SK-N-SH treated with all-trans-retinoic acid at 6 μM for 48 hours (cell line): ENCODE measurements at regions not wholly inside any gene's neighbourhood (a gene's known extent, or its start where the extent isn't known, plus 50 kb on each side); places are given as distances from the start of the nearest gene placed in this dataset.

Experiments used
- BACH2 ChIP-seq: fragments of 250-450 bp; sonication (Bioruptor Pico); IDR thresholded peaks from 2 replicates; pipeline ENCODE4 v1.9.0; 2021; ENCODE audit warnings: mild to moderate bottlenecking, borderline replicate concordance
- CSDC2 ChIP-seq: fragments of 250-450 bp; sonication (Bioruptor Pico); IDR thresholded peaks from 2 replicates; pipeline ENCODE4 v1.5.0; 2020; ENCODE audit warnings: mild to moderate bottlenecking, moderate library complexity
- ESRRG ChIP-seq: fragments of 250-450 bp; sonication (Bioruptor Pico); IDR thresholded peaks from 2 replicates; pipeline ENCODE4 v1.6.1; 2021; ENCODE audit warnings: mild to moderate bottlenecking
- OSR1 ChIP-seq: fragments of 250-450 bp; sonication (Bioruptor Pico); IDR thresholded peaks from 2 replicates; pipeline ENCODE4 v1.8.0; 2022; ENCODE audit warnings: moderate library complexity, mild to moderate bottlenecking, inconsistent platforms
- PPARA ChIP-seq: fragments of 250-450 bp; sonication (Bioruptor Pico); IDR thresholded peaks from 2 replicates; pipeline ENCODE4 v1.5.0; 2020; ENCODE audit warnings: mild to moderate bottlenecking, borderline replicate concordance
- SNAI2 ChIP-seq: fragments of 250-450 bp; sonication (Bioruptor Pico); IDR thresholded peaks from 2 replicates; pipeline ENCODE4 v1.5.0; 2020; ENCODE audit warnings: mild to moderate bottlenecking, moderate library complexity
- TCF4 ChIP-seq: fragments of 250-450 bp; sonication (Bioruptor Pico); IDR thresholded peaks from 2 replicates; pipeline ENCODE4 v1.8.0; 2021; ENCODE audit warnings: mild to moderate bottlenecking, moderate library complexity, borderline replicate concordance
- ZC3H10 ChIP-seq: fragments of 250-450 bp; sonication (Bioruptor Pico); IDR thresholded peaks from 2 replicates; pipeline ENCODE4 v1.5.1; 2021; ENCODE audit warnings: mild to moderate bottlenecking, moderate library complexity
- ZFP3 ChIP-seq: fragments of 250-450 bp; sonication (Bioruptor Pico); IDR thresholded peaks from 2 replicates; pipeline ENCODE4 v1.5.0; 2020; ENCODE audit warnings: mild to moderate bottlenecking, moderate library complexity
- ZNF565 ChIP-seq: fragments of 450-650 bp; formaldehyde crosslinking; conservative IDR thresholded peaks from 2 replicates; pipeline ENCODE4 v1.5.0; 2020; ENCODE audit warnings: low read depth, mild to moderate bottlenecking, moderate library complexity
- TF ChIP-seq, protein P1 (sequence below): fragments of 250-450 bp; sonication (Bioruptor Pico); IDR thresholded peaks from 2 replicates; pipeline ENCODE4 v1.8.0; 2020; ENCODE audit warnings: mild to moderate bottlenecking, moderate library complexity, borderline replicate concordance
- TF ChIP-seq, protein P2 (sequence below): fragments of 250-450 bp; sonication (Bioruptor Pico); IDR thresholded peaks from 2 replicates; pipeline ENCODE4 v1.5.1; 2020; ENCODE audit warnings: low read depth, mild to moderate bottlenecking, moderate library complexity
- TF ChIP-seq, protein P3 (sequence below): fragments of 250-450 bp; sonication (Bioruptor Pico); IDR thresholded peaks from 2 replicates; pipeline ENCODE4 v1.5.1; 2021; ENCODE audit warnings: mild to moderate bottlenecking, moderate library complexity
- TF ChIP-seq, protein P4 (sequence below): fragments of 250-450 bp; sonication (Bioruptor Pico); IDR thresholded peaks from 2 replicates; pipeline ENCODE4 v1.8.0; 2021; ENCODE audit warnings: low read depth, mild to moderate bottlenecking, moderate library complexity, borderline replicate concordance

DNA sequence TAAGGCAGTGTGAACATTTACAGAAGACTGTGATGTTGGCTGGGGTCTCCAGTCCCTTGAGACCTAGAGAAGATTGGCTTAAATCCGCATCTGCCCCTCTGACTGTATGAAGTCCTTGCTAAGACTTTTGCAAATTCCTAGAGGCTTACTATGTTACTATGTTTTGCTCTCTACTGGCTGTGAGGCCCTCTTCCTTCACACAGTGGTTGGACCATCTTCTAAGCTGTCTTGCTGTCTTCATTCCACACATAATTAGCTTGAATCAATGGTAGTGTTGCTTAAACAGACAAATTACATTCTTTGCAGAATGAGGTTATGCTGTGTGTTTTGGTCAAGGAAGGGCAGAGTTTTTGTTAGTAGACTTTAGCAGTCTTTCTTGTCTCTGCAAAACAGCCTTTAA, 658.0 kb downstream of the TYW1 start:
- TF ChIP-seq, protein P1, sequence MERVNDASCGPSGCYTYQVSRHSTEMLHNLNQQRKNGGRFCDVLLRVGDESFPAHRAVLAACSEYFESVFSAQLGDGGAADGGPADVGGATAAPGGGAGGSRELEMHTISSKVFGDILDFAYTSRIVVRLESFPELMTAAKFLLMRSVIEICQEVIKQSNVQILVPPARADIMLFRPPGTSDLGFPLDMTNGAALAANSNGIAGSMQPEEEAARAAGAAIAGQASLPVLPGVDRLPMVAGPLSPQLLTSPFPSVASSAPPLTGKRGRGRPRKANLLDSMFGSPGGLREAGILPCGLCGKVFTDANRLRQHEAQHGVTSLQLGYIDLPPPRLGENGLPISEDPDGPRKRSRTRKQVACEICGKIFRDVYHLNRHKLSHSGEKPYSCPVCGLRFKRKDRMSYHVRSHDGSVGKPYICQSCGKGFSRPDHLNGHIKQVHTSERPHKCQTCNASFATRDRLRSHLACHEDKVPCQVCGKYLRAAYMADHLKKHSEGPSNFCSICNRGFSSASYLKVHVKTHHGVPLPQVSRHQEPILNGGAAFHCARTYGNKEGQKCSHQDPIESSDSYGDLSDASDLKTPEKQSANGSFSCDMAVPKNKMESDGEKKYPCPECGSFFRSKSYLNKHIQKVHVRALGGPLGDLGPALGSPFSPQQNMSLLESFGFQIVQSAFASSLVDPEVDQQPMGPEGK (CRISPR knock-in tag): no peak
- TF ChIP-seq SNAI2 (CRISPR knock-in tag) (no peak), CSDC2 (no peak), ZFP3 (CRISPR knock-in tag) (no peak), ZC3H10 (CRISPR knock-in tag) (no peak), ZNF565 (CRISPR knock-in tag) (no peak), TCF4 (CRISPR knock-in tag) (no peak), ESRRG (CRISPR knock-in tag) (no peak), BACH2 (CRISPR knock-in tag) (no peak), PPARA (no peak), OSR1 (CRISPR knock-in tag) (no peak)
- TF ChIP-seq, protein P2, sequence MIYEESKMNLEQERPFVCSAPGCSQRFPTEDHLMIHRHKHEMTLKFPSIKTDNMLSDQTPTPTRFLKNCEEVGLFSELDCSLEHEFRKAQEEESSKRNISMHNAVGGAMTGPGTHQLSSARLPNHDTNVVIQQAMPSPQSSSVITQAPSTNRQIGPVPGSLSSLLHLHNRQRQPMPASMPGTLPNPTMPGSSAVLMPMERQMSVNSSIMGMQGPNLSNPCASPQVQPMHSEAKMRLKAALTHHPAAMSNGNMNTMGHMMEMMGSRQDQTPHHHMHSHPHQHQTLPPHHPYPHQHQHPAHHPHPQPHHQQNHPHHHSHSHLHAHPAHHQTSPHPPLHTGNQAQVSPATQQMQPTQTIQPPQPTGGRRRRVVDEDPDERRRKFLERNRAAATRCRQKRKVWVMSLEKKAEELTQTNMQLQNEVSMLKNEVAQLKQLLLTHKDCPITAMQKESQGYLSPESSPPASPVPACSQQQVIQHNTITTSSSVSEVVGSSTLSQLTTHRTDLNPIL (CRISPR knock-in tag): no peak
- TF ChIP-seq, protein P3, sequence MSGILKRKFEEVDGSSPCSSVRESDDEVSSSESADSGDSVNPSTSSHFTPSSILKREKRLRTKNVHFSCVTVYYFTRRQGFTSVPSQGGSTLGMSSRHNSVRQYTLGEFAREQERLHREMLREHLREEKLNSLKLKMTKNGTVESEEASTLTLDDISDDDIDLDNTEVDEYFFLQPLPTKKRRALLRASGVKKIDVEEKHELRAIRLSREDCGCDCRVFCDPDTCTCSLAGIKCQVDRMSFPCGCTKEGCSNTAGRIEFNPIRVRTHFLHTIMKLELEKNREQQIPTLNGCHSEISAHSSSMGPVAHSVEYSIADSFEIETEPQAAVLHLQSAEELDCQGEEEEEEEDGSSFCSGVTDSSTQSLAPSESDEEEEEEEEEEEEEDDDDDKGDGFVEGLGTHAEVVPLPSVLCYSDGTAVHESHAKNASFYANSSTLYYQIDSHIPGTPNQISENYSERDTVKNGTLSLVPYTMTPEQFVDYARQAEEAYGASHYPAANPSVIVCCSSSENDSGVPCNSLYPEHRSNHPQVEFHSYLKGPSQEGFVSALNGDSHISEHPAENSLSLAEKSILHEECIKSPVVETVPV (CRISPR knock-in tag): no peak
- TF ChIP-seq, protein P4, sequence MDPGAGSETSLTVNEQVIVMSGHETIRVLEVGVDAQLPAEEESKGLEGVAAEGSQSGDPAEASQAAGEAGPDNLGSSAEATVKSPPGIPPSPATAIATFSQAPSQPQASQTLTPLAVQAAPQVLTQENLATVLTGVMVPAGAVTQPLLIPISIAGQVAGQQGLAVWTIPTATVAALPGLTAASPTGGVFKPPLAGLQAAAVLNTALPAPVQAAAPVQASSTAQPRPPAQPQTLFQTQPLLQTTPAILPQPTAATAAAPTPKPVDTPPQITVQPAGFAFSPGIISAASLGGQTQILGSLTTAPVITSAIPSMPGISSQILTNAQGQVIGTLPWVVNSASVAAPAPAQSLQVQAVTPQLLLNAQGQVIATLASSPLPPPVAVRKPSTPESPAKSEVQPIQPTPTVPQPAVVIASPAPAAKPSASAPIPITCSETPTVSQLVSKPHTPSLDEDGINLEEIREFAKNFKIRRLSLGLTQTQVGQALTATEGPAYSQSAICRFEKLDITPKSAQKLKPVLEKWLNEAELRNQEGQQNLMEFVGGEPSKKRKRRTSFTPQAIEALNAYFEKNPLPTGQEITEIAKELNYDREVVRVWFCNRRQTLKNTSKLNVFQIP (CRISPR knock-in tag): no peak
